Duodenal mucosa (tissue), 2 donors: ENCODE measurements at regions not wholly inside any gene's neighbourhood (a gene's known extent, or its start where the extent isn't known, plus 50 kb on each side); places are given as distances from the start of the nearest gene placed in this dataset.

Source experiments
- H3K27ac ChIP-seq: one replicate; pipeline ENCODE4 v1.7.0; 2013; ENCODE audit warnings: low read depth, low read length
- H3K27me3 ChIP-seq, 2 donors: one replicate each; pipeline ENCODE4 v1.7.0; 2013; ENCODE audit warnings: low read length in 2 of 2, control low read depth in 1 of 2; ENCODE audit not compliant: insufficient read depth in 2 of 2, control insufficient read depth in 1 of 2
- H3K36me3 ChIP-seq, 2 donors: one replicate each; pipeline ENCODE4 v1.7.0; 2013; ENCODE audit warnings: low read length in 2 of 2, control low read depth in 1 of 2; ENCODE audit not compliant: insufficient read depth in 2 of 2, control insufficient read depth in 1 of 2
- H3K4me1 ChIP-seq, 2 donors: one replicate each; pipeline ENCODE4 v1.7.0; 2013; ENCODE audit warnings: low read length in 2 of 2, control low read depth in 1 of 2; ENCODE audit not compliant: insufficient read depth in 2 of 2, control insufficient read depth in 1 of 2
- H3K4me3 ChIP-seq, 2 donors: one replicate each; pipeline ENCODE4 v1.7.0; 2013; ENCODE audit warnings: low read length in 2 of 2, low read depth in 1 of 2
- H3K9ac ChIP-seq, 2 donors: one replicate each; pipeline ENCODE4 v1.7.0; 2013; ENCODE audit warnings: low read length in 2 of 2, low read depth in 1 of 2
- H3K9me3 ChIP-seq, 2 donors: one replicate each; pipeline ENCODE4 v1.7.0; 2013; ENCODE audit warnings: low read length in 2 of 2, control low read depth in 1 of 2; ENCODE audit not compliant: control insufficient read depth in 1 of 2

DNA sequence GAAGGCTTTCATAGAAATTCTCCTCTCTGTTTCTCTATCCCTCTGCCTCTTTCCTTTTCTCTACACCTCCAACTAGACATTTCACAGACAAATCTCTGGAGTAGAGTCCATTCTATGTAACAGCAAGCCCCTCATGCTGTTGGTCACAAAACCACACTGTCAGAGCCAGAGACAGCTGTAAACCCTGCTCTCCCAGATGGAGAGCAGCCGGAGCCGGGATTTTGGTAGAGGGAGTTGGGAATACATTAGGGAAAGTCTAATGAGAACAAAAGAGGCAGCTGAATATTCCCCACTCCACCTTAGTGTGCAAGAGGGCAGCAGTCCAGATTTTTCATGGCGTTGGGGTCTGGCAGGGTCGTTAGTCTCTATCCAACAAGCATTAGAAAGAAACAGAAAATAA, 68.3 kb upstream of the EDN1 start:
- Histone ChIP-seq H3K36me3 (no peaks in the 10 kb centered on the region), H3K27me3 (no peaks in the 10 kb centered on the region), H3K4me3 (no peak overlapping the region), H3K9ac (no peak overlapping the region), H3K9me3 (no peaks in the 10 kb centered on the region), H3K4me1 (no peaks in the 10 kb centered on the region), H3K27ac (no peak overlapping the region)

DNA sequence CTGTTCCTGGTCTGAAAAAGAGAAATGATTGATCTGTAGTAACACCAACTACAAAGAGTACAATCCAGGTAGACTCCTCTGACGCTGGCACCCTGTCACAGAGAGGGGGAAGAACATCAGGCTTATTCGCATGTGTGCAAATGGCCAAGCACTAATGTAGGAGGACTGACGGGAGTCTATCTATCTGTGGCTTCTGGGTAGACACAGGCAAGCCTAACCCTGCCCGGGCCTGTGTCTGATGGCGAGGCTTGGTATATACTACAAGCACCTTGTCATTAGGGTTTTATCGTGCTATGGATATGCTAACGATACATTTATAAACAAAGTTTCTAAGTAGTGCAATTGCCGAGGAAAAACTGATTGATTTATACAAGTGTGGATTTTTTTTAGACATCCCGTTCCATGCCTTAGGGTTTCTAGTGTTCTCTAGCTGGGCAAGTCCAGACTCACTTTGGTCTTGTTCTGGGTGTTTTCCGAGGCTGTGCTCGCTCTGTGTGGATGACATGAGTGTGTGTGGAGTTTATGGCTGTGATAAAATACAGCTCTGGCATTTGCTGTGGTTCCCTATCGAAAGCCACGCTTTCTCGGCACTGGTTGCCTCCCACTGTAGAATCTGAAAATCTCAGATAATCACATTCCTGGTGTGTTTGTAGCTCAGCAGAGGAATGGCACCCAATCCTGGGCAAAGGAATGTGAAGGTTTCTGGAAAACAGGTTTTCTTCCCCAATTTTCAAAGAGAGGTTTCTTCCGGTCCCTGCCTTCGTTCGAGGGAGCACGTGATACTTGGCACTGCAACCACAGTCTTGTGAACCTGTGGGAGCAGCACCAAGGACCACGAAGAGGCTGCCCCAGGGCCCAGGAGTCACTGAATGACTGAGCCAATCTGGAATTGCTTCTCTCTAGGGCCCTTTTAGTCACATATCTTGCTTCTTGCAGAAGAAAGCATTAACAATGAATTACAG, 67.5 kb upstream of the EDN1 start:
- no peak overlapping the region for H3K27ac ChIP-seq
- no peaks in the 10 kb centered on the region for H3K9me3 ChIP-seq
- H3K27me3 ChIP-seq, result no peaks in the 10 kb centered on the region
- no peak overlapping the region for H3K4me3 ChIP-seq
- no peaks in the 10 kb centered on the region for H3K36me3 ChIP-seq
- no peaks in the 10 kb centered on the region for H3K4me1 ChIP-seq
- H3K9ac ChIP-seq, result no peak overlapping the region

DNA sequence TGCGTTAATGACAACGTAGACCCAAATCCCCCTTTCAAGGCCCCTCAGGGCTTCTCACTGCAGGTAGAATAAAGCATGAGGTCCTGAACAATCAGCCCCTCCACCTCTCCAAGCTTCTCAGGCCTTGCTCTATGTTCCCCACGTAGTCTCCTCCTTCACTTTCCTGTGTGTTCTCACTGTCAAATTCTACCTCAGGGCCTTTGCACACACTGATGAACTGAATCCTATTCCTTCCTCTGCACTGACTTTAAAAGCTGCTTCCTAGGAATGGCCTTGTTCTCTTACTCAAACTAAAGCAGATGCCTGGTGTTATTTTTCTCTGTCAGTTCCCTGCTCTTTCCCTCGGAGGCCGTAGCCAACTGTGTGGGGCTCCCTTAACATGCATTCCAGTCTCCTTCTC, 66.8 kb upstream of the EDN1 start:
- Histone ChIP-seq H3K4me3 (no peak overlapping the region), H3K9me3 (no peaks in the 10 kb centered on the region), H3K36me3 (no peaks in the 10 kb centered on the region), H3K4me1 (peaks cover 0 to 4% of the 10 kb centered on the region in 2 donors), H3K27me3 (no peaks in the 10 kb centered on the region), H3K9ac (no peak overlapping the region), H3K27ac (no peak overlapping the region)

DNA sequence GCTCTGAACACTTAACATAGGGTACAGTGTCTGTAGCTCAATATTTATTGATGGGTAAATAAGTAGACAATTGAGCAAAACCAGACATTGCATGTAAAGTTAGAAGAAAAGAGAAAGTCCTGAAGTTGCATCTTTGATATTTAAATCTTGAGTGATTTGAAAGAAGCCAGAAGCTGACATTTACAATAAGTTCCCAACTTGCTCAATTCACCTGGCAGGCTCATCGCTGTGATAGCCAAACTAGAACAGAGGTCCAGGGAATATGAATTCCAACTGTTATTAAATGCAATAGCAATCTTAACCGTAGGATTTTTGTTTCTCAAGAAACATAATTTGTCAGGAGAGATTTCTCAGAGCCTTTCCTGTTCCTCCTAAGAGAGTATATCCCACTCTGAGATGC, 65.9 kb upstream of the EDN1 start:
- no peak overlapping the region for H3K9ac ChIP-seq
- H3K27me3 ChIP-seq, result no peaks in the 10 kb centered on the region
- H3K27ac ChIP-seq, result no peak overlapping the region
- H3K36me3 ChIP-seq, result no peaks in the 10 kb centered on the region
- H3K4me1 ChIP-seq, result peaks cover 4 to 10% of the 10 kb centered on the region in 2 donors
- H3K4me3 ChIP-seq, result no peak overlapping the region
- no peaks in the 10 kb centered on the region for H3K9me3 ChIP-seq

DNA sequence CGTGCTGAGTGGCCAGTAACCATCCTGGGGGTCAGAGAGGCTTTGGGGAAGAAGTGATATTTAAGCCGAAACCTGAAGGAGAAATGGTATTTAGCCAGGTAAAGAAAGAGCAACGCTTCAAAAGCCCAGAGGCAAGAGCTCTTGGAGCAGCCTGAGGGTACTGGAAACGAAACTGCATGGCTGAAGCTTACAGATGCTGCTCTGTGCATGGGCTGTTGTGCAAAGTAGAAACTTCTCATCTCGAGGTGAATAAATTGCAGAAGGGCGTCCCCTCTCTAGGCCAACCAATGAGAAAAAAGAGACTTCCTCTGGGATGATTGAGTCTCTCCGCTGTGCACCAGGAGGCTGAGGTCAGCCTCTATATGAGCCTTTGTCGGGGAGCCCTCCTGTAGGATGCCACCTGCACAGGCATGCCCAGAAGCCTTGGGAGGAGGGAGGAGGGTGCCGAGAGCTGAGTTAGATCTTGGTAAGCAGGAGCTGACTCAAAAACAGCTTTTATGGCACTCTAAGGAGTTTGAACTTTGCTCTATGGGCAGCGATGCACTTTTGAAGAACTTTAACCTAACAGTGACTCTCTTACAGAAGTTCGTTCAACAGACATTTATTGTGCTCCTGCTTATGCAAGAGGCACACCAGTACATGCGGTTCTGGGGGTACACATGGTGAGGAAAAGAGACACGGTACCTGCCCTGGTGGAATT, 61.6 kb upstream of the EDN1 start:
- no peaks in the 10 kb centered on the region for H3K27me3 ChIP-seq
- no peak overlapping the region for H3K9ac ChIP-seq
- H3K4me1 ChIP-seq, result peaks cover 16 to 18% of the 10 kb centered on the region in 2 donors
- H3K27ac ChIP-seq, result peak overlapping the region; percentile 22
- H3K4me3 ChIP-seq, result peak overlapping the region; percentile 38 to 40
- no peaks in the 10 kb centered on the region for H3K9me3 ChIP-seq
- H3K36me3 ChIP-seq, result no peaks in the 10 kb centered on the region

DNA sequence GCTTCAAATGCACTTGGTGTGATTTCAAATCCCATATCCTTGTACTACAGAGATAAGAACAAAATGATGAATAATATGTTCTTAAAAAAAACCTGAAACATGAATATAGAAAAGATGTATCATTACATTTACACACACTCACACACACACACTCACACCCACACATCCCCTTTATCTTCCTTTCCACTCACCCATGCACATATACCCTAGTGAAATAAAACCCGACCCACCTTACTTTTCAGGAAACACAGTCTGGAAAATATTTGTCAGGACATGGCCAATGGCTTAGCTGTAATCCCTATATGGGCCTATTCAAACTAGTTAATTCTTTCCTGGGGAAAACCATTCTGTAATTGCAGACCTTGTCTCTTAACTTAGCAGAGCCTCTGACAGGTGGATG, 60.8 kb upstream of the EDN1 start:
- Histone ChIP-seq H3K36me3 (no peaks in the 10 kb centered on the region), H3K9me3 (no peaks in the 10 kb centered on the region), H3K27me3 (no peaks in the 10 kb centered on the region), H3K9ac (no peak overlapping the region), H3K4me3 (peak overlapping the region; percentile 38 to 40), H3K4me1 (peaks cover 19 to 24% of the 10 kb centered on the region in 2 donors), H3K27ac (peak overlapping the region; percentile 22)

DNA sequence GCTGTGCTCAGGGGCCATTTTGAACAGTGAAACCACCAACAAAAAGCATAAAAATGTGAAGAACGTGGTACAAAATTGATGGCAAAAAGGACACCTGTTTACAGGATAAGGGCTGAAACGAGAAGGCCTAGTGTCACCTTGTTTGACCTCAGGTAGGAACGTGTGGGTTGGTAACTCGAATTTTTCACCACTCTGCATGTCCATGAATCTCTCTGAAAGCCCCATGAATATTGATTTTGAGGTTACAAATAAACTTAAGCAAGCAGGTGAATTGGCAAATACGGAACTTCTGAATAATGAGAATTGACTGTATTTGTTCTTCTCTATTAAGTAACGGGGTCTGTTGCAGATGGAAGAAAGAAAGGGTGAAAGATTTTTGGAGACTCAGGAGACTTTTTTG, 59.6 kb upstream of the EDN1 start:
- H3K4me1 ChIP-seq, result peaks cover 19 to 24% of the 10 kb centered on the region in 2 donors
- no peak overlapping the region for H3K4me3 ChIP-seq
- no peak overlapping the region for H3K27ac ChIP-seq
- H3K9me3 ChIP-seq, result no peaks in the 10 kb centered on the region
- H3K27me3 ChIP-seq, result no peaks in the 10 kb centered on the region
- H3K9ac ChIP-seq, result no peak overlapping the region
- H3K36me3 ChIP-seq, result no peaks in the 10 kb centered on the region

DNA sequence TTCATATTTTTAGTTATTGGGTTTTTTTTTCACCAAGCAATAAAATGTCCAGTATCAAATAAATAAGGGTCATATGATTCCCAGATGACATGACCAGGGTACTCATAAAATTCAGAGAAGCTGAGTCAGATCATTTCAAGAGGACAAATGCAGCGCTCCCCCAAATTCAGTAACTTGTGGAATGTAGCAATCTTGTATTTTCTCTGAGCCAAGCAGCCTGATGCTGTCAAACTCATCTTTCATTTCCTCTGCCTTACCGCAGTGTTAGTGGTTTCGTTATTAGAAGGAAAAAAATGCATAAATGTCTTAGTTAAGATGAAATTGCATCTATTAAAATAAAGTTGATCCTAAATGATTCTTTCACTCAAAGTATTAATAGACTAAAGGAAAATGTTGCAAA, 57.8 kb upstream of the EDN1 start:
- no peaks in the 10 kb centered on the region for H3K36me3 ChIP-seq
- no peak overlapping the region for H3K9ac ChIP-seq
- no peak overlapping the region for H3K4me3 ChIP-seq
- H3K4me1 ChIP-seq, result peaks cover 19 to 24% of the 10 kb centered on the region in 2 donors
- H3K27ac ChIP-seq, result no peak overlapping the region
- H3K27me3 ChIP-seq, result no peaks in the 10 kb centered on the region
- H3K9me3 ChIP-seq, result no peaks in the 10 kb centered on the region

DNA sequence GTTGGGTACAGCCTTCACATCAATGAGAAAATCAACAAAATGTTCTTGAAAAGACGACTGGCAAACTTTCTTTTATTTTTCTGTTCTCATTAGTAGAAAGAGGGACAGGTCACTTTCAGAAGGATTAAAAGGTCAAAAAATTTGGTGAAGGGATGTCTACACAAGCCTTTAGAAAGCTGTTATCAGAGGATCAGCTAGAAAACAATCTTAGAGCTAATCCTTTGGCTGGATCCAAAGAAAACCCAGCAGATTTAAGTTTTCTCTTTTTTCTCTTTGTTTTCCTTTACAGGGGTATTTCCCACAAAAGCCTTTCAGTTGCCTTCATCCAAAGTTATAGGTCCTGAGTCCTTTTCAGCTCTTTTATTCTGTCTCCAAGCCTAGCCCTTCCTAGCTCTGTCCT, 57.3 kb upstream of the EDN1 start:
- H3K9ac ChIP-seq, result no peak overlapping the region
- H3K27ac ChIP-seq, result no peak overlapping the region
- no peaks in the 10 kb centered on the region for H3K36me3 ChIP-seq
- no peaks in the 10 kb centered on the region for H3K9me3 ChIP-seq
- H3K4me1 ChIP-seq, result peaks cover 19 to 24% of the 10 kb centered on the region in 2 donors
- H3K4me3 ChIP-seq, result no peak overlapping the region
- no peaks in the 10 kb centered on the region for H3K27me3 ChIP-seq
